Cardiac muscle cell (in vitro differentiated cells and primary cell): ENCODE measurements at regions not wholly inside any gene's neighbourhood (a gene's known extent, or its start where the extent isn't known, plus 50 kb on each side); places are given as distances from the start of the nearest gene placed in this dataset.
"Not testable (repeated sequence)": the region's sequence is repeated elsewhere in the genome, so short reads cannot be mapped to it uniquely, and the experiment has no call there.

Source experiments
- DNase-seq, 2 donors: peaks; one replicate each; pipeline versions ENCODE4 v3.0.0 to v3.0.0-alpha.2; 2010 to 2017; ENCODE audit warnings: low read depth in 1 of 2, low spot score in 1 of 2
- H3K27ac ChIP-seq: fragments of 200-600 bp; sonication (generic); 2 replicates; pipeline ENCODE4 v1.5.1; 2016
- H3K27me3 ChIP-seq: fragments of 200-600 bp; sonication (generic); 2 replicates; pipeline ENCODE4 v1.6.0; 2016; ENCODE audit warnings: control low read depth
- H3K36me3 ChIP-seq: fragments of 200-600 bp; sonication (generic); 2 replicates; pipeline ENCODE4 v1.5.1; 2016; ENCODE audit warnings: control low read depth
- H3K4me1 ChIP-seq: fragments of 200-600 bp; sonication (generic); 2 replicates; pipeline ENCODE4 v1.8.1; 2017; ENCODE audit warnings: low read depth, mild to moderate bottlenecking, mixed run types
- H3K4me3 ChIP-seq: fragments of 200-600 bp; sonication (generic); 2 replicates; pipeline ENCODE4 v1.5.1; 2016; ENCODE audit warnings: mild to moderate bottlenecking
- H3K9me3 ChIP-seq: fragments of 200-600 bp; sonication (generic); 2 replicates; pipeline ENCODE4 v1.5.1; 2017; ENCODE audit warnings: low read depth, mild to moderate bottlenecking, control low read depth
- CTCF ChIP-seq: IDR thresholded peaks from 2 replicates; pipeline ENCODE4 v1.5.1; 2012; ENCODE audit warnings: low read depth, mild to moderate bottlenecking, low read length

GRCh38 chr10:33876584-33877400, 542.3 kb upstream of the NRP1 start:
- H3K9me3 ChIP-seq, result no peaks in the 10 kb centered on the region
- no peak overlapping the region for H3K4me3 ChIP-seq
- DNase-seq, result peak in 1 of 2 donors; percentile 77
- no peak overlapping the region for H3K27ac ChIP-seq
- no peaks in the 10 kb centered on the region for H3K4me1 ChIP-seq
- no peaks in the 10 kb centered on the region for H3K27me3 ChIP-seq
- TF ChIP-seq CTCF, result no peak
- H3K36me3 ChIP-seq, result no peaks in the 10 kb centered on the region

DNA sequence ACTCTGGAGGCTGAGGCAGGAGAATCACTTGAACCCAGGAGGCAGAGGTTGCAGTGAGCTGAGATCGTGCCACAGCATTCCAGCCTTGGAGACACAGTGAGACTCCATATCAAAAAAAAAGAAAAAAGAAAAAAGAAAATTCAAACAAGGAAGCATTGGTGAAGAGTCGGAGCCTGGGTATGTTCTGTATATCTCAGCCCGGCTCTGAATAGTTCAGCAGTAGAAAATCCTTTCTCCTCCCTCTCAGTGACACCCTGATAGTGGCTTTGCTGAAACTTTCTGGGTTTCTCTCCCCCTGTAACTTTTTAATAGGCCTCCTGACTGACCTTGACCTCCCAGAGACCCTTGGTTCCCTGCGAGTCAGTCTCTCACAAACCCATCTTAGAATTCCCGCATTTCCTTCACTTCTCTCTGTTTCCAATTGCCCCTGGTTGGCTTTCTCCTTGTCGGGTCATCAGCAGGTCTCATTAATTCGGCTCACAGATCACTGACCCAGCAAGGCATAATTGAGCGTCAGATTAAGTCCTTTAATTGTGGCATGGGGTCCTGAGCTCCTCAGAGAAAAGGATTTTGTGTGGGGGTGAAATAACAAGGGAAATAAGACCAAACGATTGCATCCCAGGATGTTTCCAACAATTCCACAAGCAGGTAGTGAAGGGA, 541.6 kb upstream of the NRP1 start:
- no peak for DNase-seq
- Histone ChIP-seq H3K27me3 (no peaks in the 10 kb centered on the region), H3K4me1 (no peaks in the 10 kb centered on the region), H3K9me3 (no peaks in the 10 kb centered on the region), H3K27ac (no peak overlapping the region), H3K4me3 (no peak overlapping the region), H3K36me3 (no peaks in the 10 kb centered on the region)
- TF ChIP-seq CTCF, result no peak

DNA sequence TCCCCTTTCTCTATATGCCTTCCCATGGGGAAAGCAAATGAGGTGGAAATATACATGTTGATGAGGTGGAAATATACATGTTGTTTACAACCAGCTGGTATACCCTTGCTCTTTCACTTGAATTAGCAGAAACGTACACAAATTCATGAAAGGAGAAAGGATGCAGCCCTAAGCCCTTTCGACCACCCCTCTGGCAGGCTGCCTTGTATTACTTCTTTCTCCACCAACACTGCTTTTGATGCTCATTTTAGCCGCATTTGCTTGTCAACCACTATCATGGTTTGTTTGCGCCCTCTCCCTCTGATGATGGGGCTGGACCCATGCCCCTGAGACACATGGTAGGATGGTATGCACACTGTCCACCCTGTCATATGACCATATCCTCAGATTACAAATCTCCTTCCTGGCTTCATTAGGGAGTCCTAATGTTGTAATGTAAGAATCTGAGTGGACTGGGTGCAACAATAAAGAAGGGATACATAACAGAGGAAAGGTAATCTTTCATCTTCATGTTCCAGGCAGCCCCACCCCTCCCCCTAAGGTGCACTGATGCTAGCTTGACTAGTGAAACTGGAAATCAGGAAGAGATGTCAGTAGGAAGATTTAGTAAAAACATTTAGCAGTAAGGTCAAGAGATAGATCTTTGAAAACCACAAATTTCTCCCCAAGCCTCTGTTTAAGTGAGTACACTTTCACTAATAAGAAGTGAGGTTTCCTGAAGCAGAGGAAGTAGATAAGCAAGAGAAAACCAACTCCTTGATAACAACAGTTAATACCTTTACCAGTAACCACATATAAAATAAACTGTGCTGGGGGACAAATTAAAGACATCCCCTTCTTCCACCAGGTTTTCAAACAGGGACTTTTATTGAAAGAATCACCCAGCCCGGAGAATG, 536.8 kb upstream of the NRP1 start:
- Histone ChIP-seq H3K9me3 (no peaks in the 10 kb centered on the region), H3K27me3 (peaks cover 2% of the 10 kb centered on the region), H3K4me3 (no peak overlapping the region), H3K4me1 (no peaks in the 10 kb centered on the region), H3K36me3 (no peaks in the 10 kb centered on the region), H3K27ac (no peak overlapping the region)
- TF ChIP-seq CTCF, result no peak
- no peak for DNase-seq

- TF ChIP-seq CTCF, result no peak
- H3K4me3 ChIP-seq, result no peak overlapping the region
- no peak overlapping the region for H3K27ac ChIP-seq
- H3K36me3 ChIP-seq, result no peaks in the 10 kb centered on the region
- peaks cover 2% of the 10 kb centered on the region for H3K27me3 ChIP-seq
- H3K9me3 ChIP-seq, result no peaks in the 10 kb centered on the region
- H3K4me1 ChIP-seq, result no peaks in the 10 kb centered on the region
- DNase-seq, result no peak
Observed at GRCh38 chr10:33869481-33869880, 535.0 kb upstream of the NRP1 start.

DNA sequence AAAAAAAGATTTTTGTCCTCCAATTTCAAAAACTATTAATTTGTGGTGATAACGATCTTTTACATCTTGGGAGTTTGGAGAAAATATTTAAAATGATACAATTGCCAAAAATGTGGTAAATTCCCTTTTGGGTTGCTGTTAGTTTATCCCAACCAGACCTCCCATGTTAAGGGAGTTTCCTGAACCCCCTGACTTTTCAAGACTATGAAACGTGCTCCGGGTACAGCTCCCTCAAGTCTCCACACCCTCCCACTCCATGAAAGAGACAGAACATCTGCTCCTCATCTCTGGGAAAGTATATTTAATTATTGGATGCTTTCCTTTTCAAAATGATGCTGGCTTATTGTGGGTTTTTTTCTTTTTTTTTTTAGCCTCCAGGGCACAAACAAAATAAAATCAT, 534.6 kb upstream of the NRP1 start:
- no peak overlapping the region for H3K4me3 ChIP-seq
- no peaks in the 10 kb centered on the region for H3K4me1 ChIP-seq
- no peak for DNase-seq
- no peaks in the 10 kb centered on the region for H3K36me3 ChIP-seq
- peaks cover 2% of the 10 kb centered on the region for H3K27me3 ChIP-seq
- no peak overlapping the region for H3K27ac ChIP-seq
- no peaks in the 10 kb centered on the region for H3K9me3 ChIP-seq
- no peak for TF ChIP-seq CTCF

- not testable (repeated sequence) for H3K4me1 ChIP-seq, DNase-seq, H3K4me3 ChIP-seq, H3K27ac ChIP-seq, H3K36me3 ChIP-seq, H3K9me3 ChIP-seq, H3K27me3 ChIP-seq
Observed at GRCh38 chr10:33867199-33867789, 532.8 kb upstream of the NRP1 start.
